Psoas muscle (tissue), 7 donors: ENCODE measurements at regions not wholly inside any gene's neighbourhood (a gene's known extent, or its start where the extent isn't known, plus 50 kb on each side); places are given as distances from the start of the nearest gene placed in this dataset.

ENCODE experiments used
- ATAC-seq, 4 donors: fragments of 200-7000 bp; cut with Tn5 transposase; one replicate each; pipeline ENCODE4 v1.9.1; 2020; ENCODE audit warnings: moderate library complexity in 3 of 4, mild to moderate bottlenecking in 2 of 4
- DNase-seq, 2 donors: peaks; one replicate each; pipeline ENCODE4 v3.0.0-alpha.2; 2020
- H3K27ac ChIP-seq: fragments of 200-600 bp; one replicate; pipeline ENCODE4 v1.8.0; 2022
- H3K27me3 ChIP-seq, 3 donors: fragments of 200-600 bp in 1 of 3; one replicate each; pipeline versions ENCODE4 v1.6.1 to v1.8.0; 2013 to 2022; ENCODE audit warnings: low read length in 2 of 3, mild to moderate bottlenecking in 2 of 3, moderate library complexity in 1 of 3; ENCODE audit not compliant: insufficient read depth in 3 of 3
- H3K36me3 ChIP-seq, 2 donors: fragments of 200-600 bp in 1 of 2; one replicate each; pipeline versions ENCODE4 v1.6.1 to v1.8.0; 2013 to 2022; ENCODE audit warnings: low read depth in 1 of 2, mild to moderate bottlenecking in 1 of 2, moderate library complexity in 1 of 2; ENCODE audit not compliant: insufficient read depth in 1 of 2
- H3K4me1 ChIP-seq: fragments of 200-600 bp; one replicate; pipeline ENCODE4 v1.8.0; 2022
- H3K4me3 ChIP-seq: fragments of 200-600 bp; one replicate; pipeline ENCODE4 v1.8.0; 2022; ENCODE audit warnings: mild to moderate bottlenecking
- H3K9me3 ChIP-seq: fragments of 200-600 bp; one replicate; pipeline ENCODE4 v1.8.0; 2022
- WGBS, 3 donors: extraction: QIAGEN DNeasy Blood & Tissue Kit; methylation state at CpG; one replicate each; pipeline versions ENCODE4 v1.1.6 to v1.1.7; 2013; 5-methylcytosine and 5-hydroxymethylcytosine counted together
- intact Hi-C, 2 donors: fragments of 100-400 bp; cut with DNase I; formaldehyde crosslinking; loops; one replicate each; pipeline versions ENCODE4 v1.11.0 to v1.14.2; 2022
- TF ChIP-seq, protein P1 (sequence below): fragments of 200-600 bp; IDR thresholded peaks from one replicate; pipeline ENCODE4 v1.8.0; 2022; ENCODE audit warnings: antibody characterized with exemption
- donor health status: healthy with polysubstance abuse.
- donor health status: DM: no; HTN: no; CAD: no; lungs with moderate emphysema.
- donor health status: Bipolar disorder and iron deficiency.
- donor health status: healthy.
- donor health status: DM: yes; HTN: yes; CAD: no.
- donor health status: DM: no; HTN: no; CAD: no.
- donor health status: DM: yes; HTN: yes; CAD: no.

DNA sequence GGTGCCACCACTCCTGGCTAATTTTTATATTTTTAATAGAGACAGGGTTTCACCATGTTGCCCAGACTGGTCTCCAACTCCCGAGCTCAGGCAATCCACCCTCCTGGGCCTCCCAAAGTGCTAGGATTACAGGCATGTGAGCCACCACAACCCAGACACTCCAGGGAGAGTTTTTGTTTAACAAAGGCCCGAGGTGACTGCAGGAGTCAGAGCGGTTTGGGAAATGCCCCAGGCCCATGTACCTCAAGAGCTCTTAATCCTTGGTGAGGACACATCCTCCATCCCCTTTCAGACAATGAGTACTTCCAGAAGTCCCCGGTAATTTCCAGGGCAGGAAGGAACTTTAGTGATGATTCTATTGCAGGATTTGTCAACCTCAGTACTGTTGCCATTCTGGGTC is 176.0 kb downstream of the ESRRB start:
- H3K9me3 ChIP-seq = no peaks in the 10 kb centered on the region
- no peaks in the 10 kb centered on the region for H3K36me3 ChIP-seq
- peaks cover 0 to 2% (median 0%) of the 10 kb centered on the region in 3 donors for H3K27me3 ChIP-seq
- intact Hi-C loops = no loop called here
- TF ChIP-seq, protein P1, sequence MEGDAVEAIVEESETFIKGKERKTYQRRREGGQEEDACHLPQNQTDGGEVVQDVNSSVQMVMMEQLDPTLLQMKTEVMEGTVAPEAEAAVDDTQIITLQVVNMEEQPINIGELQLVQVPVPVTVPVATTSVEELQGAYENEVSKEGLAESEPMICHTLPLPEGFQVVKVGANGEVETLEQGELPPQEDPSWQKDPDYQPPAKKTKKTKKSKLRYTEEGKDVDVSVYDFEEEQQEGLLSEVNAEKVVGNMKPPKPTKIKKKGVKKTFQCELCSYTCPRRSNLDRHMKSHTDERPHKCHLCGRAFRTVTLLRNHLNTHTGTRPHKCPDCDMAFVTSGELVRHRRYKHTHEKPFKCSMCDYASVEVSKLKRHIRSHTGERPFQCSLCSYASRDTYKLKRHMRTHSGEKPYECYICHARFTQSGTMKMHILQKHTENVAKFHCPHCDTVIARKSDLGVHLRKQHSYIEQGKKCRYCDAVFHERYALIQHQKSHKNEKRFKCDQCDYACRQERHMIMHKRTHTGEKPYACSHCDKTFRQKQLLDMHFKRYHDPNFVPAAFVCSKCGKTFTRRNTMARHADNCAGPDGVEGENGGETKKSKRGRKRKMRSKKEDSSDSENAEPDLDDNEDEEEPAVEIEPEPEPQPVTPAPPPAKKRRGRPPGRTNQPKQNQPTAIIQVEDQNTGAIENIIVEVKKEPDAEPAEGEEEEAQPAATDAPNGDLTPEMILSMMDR = no peak
- ATAC-seq (no peak), DNase-seq (no peak)
- H3K27ac ChIP-seq = no peak overlapping the region
- WGBS, 3 donors = 41 to 58% (median 52%) methylated on average over 4 of the region's 4 CpGs
- no peak overlapping the region for H3K4me3 ChIP-seq
- H3K4me1 ChIP-seq = no peaks in the 10 kb centered on the region

DNA sequence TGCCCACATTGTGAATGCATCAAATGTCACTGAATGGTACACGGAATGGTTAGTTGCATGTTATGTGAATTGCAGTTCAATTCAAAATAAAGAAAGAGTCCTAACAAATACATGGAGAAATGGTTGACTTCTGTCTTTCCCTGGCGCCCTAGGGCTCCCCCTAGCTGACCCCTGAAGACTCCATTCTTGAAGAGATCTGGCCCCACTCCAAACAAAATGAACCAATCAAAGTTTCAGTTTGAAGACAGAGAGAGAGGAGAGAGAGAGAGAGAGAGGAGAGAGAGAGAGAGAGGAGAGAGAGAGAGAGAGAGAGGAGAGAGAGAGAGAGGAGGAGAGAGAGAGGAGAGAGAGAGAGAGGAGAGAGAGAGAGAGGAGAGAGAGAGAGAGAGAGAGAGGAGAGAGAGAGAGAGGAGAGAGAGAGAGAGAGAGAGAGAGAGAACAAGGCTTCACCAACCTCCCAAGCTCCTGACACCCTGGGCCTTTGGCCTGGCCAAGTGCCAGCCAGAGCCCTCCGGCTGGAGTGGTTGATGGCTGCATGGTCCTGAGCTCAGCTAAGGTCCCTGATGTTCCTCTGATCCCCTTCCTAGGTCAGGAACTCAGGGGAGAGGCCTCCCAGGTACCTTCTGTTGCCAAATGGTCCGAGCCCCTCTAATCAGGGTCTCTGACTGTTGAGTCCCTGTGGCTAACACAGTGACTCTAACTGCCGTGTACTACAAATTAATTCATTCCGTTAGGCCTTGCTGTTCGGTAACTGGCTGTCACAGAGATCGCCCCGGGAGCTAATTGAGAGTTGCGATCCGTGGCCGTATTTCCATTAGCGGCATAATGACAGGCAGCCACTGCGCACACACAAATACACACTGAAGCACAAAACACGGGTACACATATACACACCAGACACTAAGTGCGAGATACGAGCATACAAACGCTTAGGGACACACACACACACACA is 188.8 kb downstream of the ESRRB start:
- Histone ChIP-seq H3K4me3 (no peak overlapping the region), H3K9me3 (no peaks in the 10 kb centered on the region), H3K4me1 (no peaks in the 10 kb centered on the region), H3K27ac (no peak overlapping the region), H3K27me3 (peaks cover 0 to 8% (median 0%) of the 10 kb centered on the region in 3 donors), H3K36me3 (no peaks in the 10 kb centered on the region)
- ATAC-seq (no peak), DNase-seq (no peak)
- 74 to 75% (median 75%) methylated on average over 18 of the region's 18 CpGs for WGBS, 3 donors
- intact Hi-C loops = no loop called here
- TF ChIP-seq, protein P1 = no peak

DNA sequence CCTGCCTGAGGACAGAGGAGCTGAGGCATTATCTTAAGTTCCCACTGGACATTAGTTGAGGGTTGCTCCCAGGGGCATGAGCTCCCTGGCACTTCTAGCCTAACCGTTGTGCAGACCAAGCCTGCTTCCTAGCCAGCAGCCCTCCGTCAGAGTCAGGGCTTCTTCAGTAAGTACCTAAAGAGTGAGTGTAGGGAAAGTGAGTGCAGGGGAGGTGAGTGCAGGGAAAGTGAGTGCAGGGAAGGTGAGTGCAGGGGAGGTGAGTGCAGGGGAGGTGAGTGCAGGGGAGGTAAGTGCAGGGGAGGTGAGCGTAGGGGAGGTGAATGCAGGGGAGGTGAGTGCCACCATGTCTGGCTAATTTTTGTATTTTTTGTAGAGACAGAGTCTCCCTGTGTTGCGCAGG is 190.5 kb downstream of the ESRRB start:
- Histone ChIP-seq H3K27me3 (peaks cover 0 to 8% (median 0%) of the 10 kb centered on the region in 3 donors), H3K4me1 (no peaks in the 10 kb centered on the region), H3K9me3 (no peaks in the 10 kb centered on the region), H3K4me3 (no peak overlapping the region), H3K36me3 (no peaks in the 10 kb centered on the region), H3K27ac (no peak overlapping the region)
- ATAC-seq (no peak), DNase-seq (no peak)
- intact Hi-C loops = no loop called here
- WGBS, 3 donors = 71 to 83% (median 76%) methylated on average over 4 of the region's 4 CpGs
- TF ChIP-seq, protein P1 = no peak

DNA sequence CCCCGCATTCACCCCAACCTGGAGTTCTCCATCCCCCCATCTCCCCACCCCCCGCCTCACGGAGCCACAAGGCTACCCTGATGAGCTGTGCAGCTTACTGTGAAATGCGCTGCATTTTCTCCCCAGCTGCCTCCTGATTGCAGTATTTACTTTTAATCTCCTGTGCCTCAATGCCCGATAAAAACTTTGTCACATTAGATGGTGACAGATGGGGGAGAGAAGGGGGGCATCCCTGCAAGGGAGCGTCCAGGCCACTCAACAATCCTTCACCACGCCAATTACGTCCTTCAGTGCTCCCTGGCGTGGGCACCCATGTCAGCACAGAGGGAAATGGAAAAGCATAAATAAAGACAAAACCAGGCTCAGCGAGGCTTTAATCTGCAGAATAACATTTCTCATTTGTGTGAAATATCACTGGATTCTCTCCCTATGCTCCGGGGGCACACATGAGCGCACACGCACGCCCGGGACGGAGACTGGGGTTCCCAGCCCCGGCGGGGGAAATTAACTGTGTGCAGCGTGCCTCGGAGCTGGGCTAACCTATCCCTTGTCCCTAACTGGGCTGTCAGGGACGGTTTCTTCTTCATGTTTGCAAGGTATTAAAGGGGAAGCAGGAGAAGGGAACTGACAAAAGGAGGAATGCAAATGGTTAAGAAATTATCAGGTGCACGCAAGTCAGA is 186.7 kb upstream of the VASH1 start:
- TF ChIP-seq, protein P1 = no peak
- Histone ChIP-seq H3K4me1 (no peaks in the 10 kb centered on the region), H3K9me3 (no peaks in the 10 kb centered on the region), H3K27me3 (peaks cover 0 to 23% (median 1%) of the 10 kb centered on the region in 3 donors), H3K4me3 (no peak overlapping the region), H3K36me3 (no peaks in the 10 kb centered on the region), H3K27ac (no peak overlapping the region)
- intact Hi-C loops = no loop called here
- ATAC-seq (no peak), DNase-seq (no peak)
- 16 to 29% (median 28%) methylated on average over 22 of the region's 22 CpGs for WGBS, 3 donors
